HG02798 (cell line): ENCODE measurements at regions not wholly inside any gene's neighbourhood (a gene's known extent, or its start where the extent isn't known, plus 50 kb on each side); places are given as distances from the start of the nearest gene placed in this dataset.

Experiments used
- ATAC-seq: cut with Tn5 transposase; IDR thresholded peaks from one replicate; pipeline ENCODE4 v1.9.1; 2021; ENCODE audit warnings: mild to moderate bottlenecking; ENCODE audit not compliant: unreplicated experiment, poor library complexity

GRCh38 chr9:105141146-105141975 lies 103.1 kb upstream of the SLC44A1 start:
- ATAC-seq: peak; percentile 93

DNA sequence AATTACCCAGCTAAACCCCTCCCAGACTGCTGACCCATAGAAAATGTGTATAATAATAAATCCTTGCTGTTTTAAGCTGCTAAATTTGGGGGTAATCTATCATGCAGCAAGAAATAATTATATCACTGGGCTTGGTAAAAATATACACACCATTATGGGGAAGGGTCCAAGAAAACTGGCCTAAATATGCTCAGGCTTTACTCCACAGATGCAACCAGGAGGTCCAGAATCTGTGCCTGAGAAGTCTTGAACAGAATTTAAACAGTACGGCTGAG lies 102.5 kb upstream of the SLC44A1 start:
- no peak for ATAC-seq

- no peak for ATAC-seq
These were observed 101.9 kb upstream of the SLC44A1 start for GRCh38 chr9:105142406-105143135.

DNA sequence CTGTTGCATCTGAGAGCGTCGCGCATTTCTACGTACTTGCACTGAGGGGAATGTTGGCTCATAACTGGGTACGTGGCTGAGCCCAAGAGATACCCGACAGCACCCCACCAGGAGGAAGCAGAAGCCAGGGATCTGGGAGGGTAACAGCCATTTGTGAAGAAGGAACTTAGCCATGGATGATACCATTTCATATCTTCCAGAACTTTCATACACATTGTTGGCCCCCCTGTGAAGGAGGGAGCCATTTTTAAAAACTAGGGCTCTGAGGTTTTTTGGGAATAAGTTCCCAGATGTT lies 101.4 kb upstream of the SLC44A1 start:
- ATAC-seq: no peak

DNA sequence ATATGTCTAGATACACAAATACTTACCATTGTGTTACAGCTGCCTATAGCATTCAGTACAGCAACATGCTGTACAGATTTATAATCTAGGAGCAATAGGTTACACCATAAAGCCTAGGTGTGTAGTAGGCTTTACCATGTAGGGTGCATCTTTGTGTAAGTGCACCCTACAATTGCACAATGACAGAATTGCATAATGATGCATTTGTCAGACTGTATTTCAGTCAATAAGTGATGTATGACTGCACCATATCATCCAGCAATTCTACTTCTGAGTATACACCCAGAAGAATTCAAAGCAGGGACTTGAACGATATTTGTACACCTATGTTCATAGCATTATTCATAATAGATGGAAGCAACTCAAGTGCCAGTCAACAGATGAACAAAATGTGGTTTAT lies 100.4 kb upstream of the SLC44A1 start:
- no peak for ATAC-seq

- no peak for ATAC-seq
These were observed 99.6 kb upstream of the SLC44A1 start for GRCh38 chr9:105144841-105145240.

DNA sequence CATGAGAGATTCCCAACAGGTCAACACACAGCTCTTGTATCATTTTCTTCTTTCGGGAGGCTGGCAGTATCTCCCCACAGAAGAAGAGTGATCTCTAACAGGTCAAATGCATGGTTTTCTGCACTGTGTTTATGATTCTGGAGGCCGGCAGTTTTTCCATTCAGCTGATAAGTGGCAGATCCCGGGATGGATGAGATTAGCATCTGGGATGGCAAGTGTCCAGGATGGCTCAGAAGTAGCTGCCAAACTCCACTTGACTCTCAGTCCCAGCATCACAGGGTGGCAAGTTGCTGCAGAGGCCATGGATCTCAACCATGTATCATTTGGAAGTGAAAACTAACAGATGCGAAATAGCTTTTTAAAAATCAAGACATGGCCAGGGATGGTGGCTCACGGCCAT lies 97.8 kb upstream of the SLC44A1 start:
- no peak for ATAC-seq

GRCh38 chr9:105147110-105147871 lies 97.2 kb upstream of the SLC44A1 start:
- no peak for ATAC-seq

DNA sequence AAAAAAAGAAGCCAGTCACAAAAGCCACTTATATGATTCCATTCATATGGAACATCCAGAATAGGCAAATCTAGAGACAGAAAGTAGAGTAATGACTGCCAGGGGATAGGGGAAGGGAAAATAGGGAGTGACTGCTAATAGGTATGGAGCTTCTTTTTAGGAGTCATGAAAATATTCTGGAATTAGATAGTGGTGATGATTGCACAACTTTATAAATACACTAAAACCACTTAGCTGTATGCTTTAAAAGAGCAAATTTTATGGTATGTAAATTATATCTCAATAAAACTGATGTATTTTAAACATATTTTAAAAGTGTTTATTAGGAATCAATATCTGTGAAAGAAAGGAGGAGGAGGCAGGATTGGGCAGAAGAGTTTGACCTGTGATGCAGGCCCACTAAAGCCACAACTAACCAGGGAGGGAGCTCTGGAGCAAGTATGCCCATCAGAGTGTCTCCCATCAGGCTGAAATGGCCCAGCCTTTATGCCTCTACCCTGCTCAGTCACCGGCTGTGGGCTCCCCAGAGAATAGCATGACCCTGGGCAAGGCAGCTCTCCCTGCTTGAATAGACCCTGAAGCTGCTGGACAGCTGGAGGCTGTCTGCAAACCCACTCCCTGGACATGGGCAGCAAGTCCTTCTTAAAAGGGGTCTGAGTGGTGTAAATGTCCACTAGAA lies 96.0 kb upstream of the SLC44A1 start:
- no peak for ATAC-seq

DNA sequence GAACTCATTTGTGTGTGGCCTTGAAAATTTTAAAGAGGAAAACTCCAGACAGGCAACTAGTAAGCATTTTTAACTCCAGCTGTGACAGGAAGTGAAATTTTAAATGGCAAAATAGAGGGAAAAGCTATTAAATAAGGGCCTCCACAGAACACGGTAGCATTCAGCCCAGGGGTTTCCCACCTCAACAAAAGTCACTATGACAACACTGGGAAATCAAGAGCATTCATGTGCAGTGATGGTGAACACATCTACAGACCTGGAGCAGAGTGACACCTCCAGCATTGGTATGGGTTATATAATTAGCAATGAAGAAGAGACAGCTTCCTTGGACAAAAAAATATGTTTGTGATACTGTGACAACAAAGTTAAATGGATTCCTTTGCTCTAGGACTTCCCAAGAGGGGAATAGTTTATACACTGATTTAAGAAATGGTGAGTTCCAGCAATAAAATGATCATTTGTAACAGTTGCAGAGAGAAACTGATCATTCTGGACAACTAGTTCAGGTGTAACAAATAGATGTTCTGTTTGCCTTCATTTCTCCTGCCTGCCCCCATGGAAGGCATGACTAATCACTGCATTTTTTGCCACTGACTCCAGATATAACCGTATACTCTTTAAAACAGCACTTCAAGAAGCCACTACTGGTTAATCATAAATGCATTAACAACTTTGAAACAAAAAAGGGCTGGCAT lies 93.3 kb upstream of the SLC44A1 start:
- ATAC-seq: no peak

DNA sequence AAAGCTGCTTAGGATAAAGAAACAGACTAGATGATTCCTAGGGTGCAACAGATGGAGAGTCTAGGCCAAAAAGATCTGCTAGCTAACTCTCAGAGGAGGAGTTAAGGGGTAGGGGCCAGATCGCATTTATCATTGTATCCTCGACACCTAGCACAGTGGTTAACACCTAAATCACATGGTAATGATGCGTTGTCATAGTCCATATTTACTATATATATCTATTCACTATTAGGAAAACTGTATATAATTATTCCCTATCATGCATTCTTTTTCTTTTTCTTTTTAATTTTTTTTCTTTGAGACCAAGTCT lies 92.8 kb upstream of the SLC44A1 start:
- ATAC-seq: no peak

DNA sequence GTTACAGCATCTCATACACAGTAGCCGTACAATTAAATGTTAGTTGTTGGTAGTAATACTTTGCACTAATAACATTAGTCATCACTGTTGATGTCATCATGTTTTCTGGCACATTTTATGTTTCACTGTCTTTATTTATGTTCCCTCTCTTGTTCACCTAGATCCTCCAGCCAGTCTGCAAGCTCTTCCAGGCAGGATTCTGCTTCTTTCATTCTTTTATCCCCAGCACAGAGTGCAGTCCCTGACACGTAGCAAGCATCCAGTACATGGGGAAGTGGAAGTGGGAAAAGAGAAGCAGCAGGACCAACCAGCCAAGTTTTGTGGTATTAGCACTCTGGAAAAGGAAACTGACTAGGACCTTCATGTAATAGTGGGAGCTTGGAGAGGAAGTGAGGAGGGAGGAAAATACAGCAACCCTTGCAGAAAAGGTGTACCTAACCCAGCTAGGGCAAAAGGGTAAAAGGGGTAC lies 89.7 kb upstream of the SLC44A1 start:
- no peak for ATAC-seq

DNA sequence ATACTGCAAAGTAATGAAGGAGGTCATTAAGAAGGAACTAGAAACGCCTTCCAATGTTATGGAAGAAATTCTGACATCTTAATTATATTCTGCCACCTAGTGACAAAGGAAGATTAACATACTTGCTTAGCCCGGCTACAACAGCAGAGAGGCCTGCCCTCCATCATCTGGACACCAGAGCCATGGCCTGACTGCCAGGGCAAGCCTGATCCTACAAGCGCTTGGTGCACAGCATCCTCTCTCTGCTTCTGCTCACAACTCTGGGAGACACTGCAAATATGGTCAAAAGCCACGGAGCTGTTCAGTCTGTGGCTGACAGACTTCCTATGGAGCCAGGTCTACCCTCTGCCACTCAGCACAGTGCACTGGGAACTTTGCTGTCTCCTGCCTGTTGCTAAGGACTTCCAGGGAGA lies 87.3 kb upstream of the SLC44A1 start:
- peak; percentile 71 for ATAC-seq

- no peak for ATAC-seq
These were observed 86.4 kb upstream of the SLC44A1 start for GRCh38 chr9:105158020-105158419.

- ATAC-seq: no peak
These were observed 85.6 kb upstream of the SLC44A1 start for GRCh38 chr9:105158898-105159297.

DNA sequence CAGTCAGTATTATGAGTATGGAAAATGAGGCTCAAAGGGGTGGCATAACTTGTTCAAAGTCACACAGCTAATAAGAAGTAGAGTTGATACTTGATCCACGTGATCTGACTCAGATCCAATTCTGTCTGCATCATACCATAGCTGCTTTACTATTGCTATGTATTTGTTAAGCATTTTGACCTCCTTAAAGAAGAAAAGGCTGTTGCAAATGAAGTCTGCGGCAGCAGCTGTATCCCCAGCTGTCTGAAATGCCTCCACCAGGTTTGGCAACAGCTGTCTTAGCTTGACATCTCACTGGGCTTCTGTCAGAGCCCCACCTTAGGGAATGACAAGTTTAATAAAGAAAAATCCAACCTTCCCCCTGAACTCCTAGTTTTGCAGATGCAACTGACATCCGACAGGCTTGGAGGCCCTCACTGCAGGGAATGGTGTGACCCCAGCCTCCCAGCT lies 75.6 kb upstream of the SLC44A1 start:
- ATAC-seq: no peak

- no peak for ATAC-seq
These were observed 73.4 kb upstream of the SLC44A1 start for GRCh38 chr9:105171076-105171475.

DNA sequence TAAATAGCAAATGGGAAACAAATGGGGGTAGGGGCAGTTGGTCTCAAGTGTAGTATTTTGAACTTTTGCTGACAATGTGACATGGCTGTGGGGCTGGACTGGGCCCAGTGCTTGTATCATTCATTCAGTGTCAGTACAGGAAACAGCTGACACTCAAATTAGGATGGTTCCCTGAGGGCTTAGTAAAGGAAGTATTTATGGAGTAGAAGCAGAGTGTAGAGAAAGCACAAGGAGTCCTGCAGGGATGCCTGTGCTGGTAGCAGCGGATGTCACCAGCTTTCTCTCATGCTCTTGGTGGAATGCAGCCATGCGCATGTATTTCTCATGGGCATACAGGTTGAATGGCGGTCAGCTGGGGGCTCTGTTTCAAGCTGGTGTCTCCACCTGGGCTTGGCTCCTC lies 72.9 kb upstream of the SLC44A1 start:
- no peak for ATAC-seq

GRCh38 chr9:105172436-105172835 lies 72.0 kb upstream of the SLC44A1 start:
- ATAC-seq: no peak

- no peak for ATAC-seq
These were observed 71.1 kb upstream of the SLC44A1 start for GRCh38 chr9:105173306-105173705.
